Stimulated activated CD8-positive, alpha-beta memory T cell treated with anti-CD3 and anti-CD28 coated beads, Interleukin-4, amount 100 ng/mL, for 48 hours (primary cell): ENCODE measurements at regions not wholly inside any gene's neighbourhood (a gene's known extent, or its start where the extent isn't known, plus 50 kb on each side); places are given as distances from the start of the nearest gene placed in this dataset.

ENCODE experiments used
- DNase-seq: peaks from one replicate; pipeline ENCODE4 v3.0.0-alpha.2; 2020

- DNase-seq = no peak
Measured at GRCh38 chr11:116642481-116642880, 130.3 kb downstream of the BUD13 start.

GRCh38 chr11:116641561-116642045, 131.2 kb downstream of the BUD13 start:
- DNase-seq = peak; percentile 60

- DNase-seq = no peak
Measured at GRCh38 chr11:116640641-116641402, 132.0 kb downstream of the BUD13 start.

- no peak for DNase-seq
Measured at GRCh38 chr11:116638463-116638862, 134.3 kb downstream of the BUD13 start.

GRCh38 chr11:116637766-116638165, 135.0 kb downstream of the BUD13 start:
- no peak for DNase-seq

GRCh38 chr11:116636341-116636929, 136.4 kb downstream of the BUD13 start:
- no peak for DNase-seq

GRCh38 chr11:116631201-116631600, 141.6 kb downstream of the BUD13 start:
- DNase-seq = no peak

- no peak for DNase-seq
Measured at GRCh38 chr11:116618461-116618860, 154.3 kb downstream of the BUD13 start.

GRCh38 chr11:116615211-116615865, 157.4 kb downstream of the BUD13 start:
- no peak for DNase-seq

- DNase-seq = no peak
Measured at GRCh38 chr11:116614306-116615210, 158.2 kb downstream of the BUD13 start.

- no peak for DNase-seq
Measured at GRCh38 chr11:116613206-116613875, 159.4 kb downstream of the BUD13 start.

GRCh38 chr11:116611998-116612620, 160.7 kb downstream of the BUD13 start:
- DNase-seq = no peak

- no peak for DNase-seq
Measured at GRCh38 chr11:116610190-116610589, 162.6 kb downstream of the BUD13 start.

GRCh38 chr11:116607027-116607426, 165.8 kb downstream of the BUD13 start:
- DNase-seq = no peak

GRCh38 chr11:116605543-116606459, 167.0 kb downstream of the BUD13 start:
- DNase-seq = peak; percentile 68

GRCh38 chr11:116603728-116604323, 169.0 kb downstream of the BUD13 start:
- no peak for DNase-seq

- no peak for DNase-seq
Measured at GRCh38 chr11:116602637-116602942, 170.2 kb downstream of the BUD13 start.

GRCh38 chr11:116601814-116602636, 170.8 kb downstream of the BUD13 start:
- DNase-seq = no peak

- DNase-seq = no peak
Measured at GRCh38 chr11:116600930-116601329, 171.9 kb downstream of the BUD13 start.

- no peak for DNase-seq
Measured at GRCh38 chr11:116598556-116598955, 174.2 kb downstream of the BUD13 start.
